ENCODE measurements at regions not wholly inside any gene's neighbourhood (a gene's known extent, or its start where the extent isn't known, plus 50 kb on each side); places are given as distances from the start of the nearest gene placed in this dataset.
"Not testable (repeated sequence)": the region's sequence is repeated elsewhere in the genome, so short reads cannot be mapped to it uniquely, and the experiment has no call there.

DNA sequence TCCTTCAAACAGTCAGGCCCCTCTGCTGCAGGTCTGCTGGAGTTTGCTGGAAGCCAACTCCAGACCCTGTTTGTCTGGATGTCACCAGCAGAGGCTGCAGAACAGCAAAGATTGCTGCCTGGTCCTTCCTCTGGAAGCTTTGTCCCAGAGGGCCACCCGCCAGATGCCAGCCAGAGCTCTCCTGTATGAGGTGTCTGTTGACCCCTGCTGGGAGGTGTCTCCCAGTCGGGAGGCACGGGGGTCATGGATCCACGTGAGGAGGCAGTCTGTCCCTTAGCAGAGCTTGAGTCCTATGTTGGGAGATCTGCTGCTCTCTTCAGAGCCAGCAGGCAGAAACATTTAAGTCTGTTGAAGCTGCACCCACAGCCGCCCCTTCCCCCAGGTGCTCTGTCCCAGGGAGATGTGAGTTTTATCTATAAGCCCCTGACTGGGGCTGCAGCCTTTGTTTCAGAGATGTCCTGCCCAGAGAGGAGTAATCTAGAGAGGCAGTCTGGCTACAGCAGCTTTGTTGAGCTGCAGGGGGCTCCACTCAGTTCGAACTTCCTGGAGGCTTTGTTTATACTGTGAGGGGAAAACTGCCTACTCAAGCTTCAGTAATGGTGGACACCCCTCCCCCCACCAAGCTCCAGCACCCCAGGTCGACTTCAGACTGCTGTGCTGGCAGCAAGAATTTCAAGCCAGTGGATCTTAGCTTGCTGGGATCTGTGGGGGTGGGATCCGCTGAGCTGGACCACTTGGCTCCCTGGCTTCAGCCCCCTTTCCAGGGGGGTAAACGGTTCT lies 72.1 kb downstream of the OGFRL1 start:
- not testable (repeated sequence) for H3K4me3 Mint-ChIP-seq; H3K4me1 Mint-ChIP-seq; H3K27ac Mint-ChIP-seq; H3K27me3 Mint-ChIP-seq (ENCODE audit: low read depth, poor library complexity); DNase-seq
- Mint-ChIP-seq H3K36me3 (ENCODE audit: low read depth) (peaks cover 14% of the 10 kb centered on the region), H3K9me3 (peaks cover 63% of the 10 kb centered on the region)

- H3K36me3 Mint-ChIP-seq (ENCODE audit: low read depth), result peaks cover 14% of the 10 kb centered on the region
- no peak overlapping the region for H3K27ac Mint-ChIP-seq
- TF ChIP-seq CTCF (IDR thresholded peaks at IDR 0.05), result no peak
- H3K9me3 Mint-ChIP-seq, result peaks cover 24% of the 10 kb centered on the region
- H3K27me3 Mint-ChIP-seq (ENCODE audit: low read depth, poor library complexity), result peaks cover 3% of the 10 kb centered on the region
- no peak overlapping the region for H3K4me3 Mint-ChIP-seq
- no peaks in the 10 kb centered on the region for H3K4me1 Mint-ChIP-seq
- DNase-seq, result no peak
Measured at GRCh38 chr6:71364889-71365542, 76.4 kb downstream of the OGFRL1 start.

DNA sequence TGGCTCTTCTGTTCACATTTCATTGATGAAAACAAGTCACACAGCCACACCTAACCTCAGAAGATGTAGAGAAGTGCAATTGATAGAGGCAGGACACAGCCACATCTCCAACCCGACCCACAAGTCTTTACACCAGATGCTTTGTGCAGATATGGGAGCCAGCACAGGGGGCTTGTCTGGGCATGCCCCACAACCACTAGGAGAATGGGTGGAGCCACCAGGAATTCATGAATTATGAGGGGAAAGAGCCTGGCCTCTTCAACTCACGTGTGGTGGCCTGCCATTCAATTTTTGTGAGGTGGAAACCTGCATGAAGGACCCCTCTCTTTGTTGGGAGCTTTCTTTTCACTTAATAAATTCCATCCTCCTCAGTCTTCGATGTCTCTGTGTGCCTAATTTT lies 79.1 kb downstream of the OGFRL1 start:
- H3K27ac Mint-ChIP-seq, result peak overlapping the region; percentile 57

DNA sequence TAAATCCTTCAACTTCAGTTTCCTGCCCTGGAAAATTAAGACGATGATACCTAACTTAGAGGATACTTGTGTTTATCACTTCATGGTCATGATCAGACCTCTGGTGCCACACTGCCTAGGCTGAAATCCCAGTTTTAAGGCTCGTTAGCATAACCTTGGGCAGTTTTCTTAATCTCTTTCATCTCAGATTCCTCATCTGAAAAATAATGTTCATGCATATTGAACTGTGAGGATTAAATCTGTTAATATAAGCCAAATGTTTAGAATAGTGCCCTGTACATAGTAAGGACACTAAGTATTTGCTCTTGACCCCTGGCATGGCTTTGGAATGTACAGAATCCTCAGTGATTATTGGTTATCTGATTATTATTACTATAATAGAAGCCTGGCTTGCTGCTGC lies 79.7 kb downstream of the OGFRL1 start:
- no peaks in the 10 kb centered on the region for H3K9me3 Mint-ChIP-seq
- no peak overlapping the region for H3K4me3 Mint-ChIP-seq
- DNase-seq, result no peak
- no peak overlapping the region for H3K27ac Mint-ChIP-seq
- TF ChIP-seq CTCF (IDR thresholded peaks at IDR 0.05), result no peak
- peaks cover 3% of the 10 kb centered on the region for H3K27me3 Mint-ChIP-seq (ENCODE audit: low read depth, poor library complexity)
- no peaks in the 10 kb centered on the region for H3K4me1 Mint-ChIP-seq
- no peaks in the 10 kb centered on the region for H3K36me3 Mint-ChIP-seq (ENCODE audit: low read depth)

More for the DNA sequence above, 79.1 kb downstream of the OGFRL1 start:
- Mint-ChIP-seq H3K9me3 (peaks cover 3% of the 10 kb centered on the region), H3K36me3 (ENCODE audit: low read depth) (peaks cover 2% of the 10 kb centered on the region), H3K4me3 (no peak overlapping the region), H3K27me3 (ENCODE audit: low read depth, poor library complexity) (peaks cover 3% of the 10 kb centered on the region), H3K4me1 (no peaks in the 10 kb centered on the region)
- DNase-seq, result no peak
- TF ChIP-seq CTCF (IDR thresholded peaks at IDR 0.05), result no peak

DNA sequence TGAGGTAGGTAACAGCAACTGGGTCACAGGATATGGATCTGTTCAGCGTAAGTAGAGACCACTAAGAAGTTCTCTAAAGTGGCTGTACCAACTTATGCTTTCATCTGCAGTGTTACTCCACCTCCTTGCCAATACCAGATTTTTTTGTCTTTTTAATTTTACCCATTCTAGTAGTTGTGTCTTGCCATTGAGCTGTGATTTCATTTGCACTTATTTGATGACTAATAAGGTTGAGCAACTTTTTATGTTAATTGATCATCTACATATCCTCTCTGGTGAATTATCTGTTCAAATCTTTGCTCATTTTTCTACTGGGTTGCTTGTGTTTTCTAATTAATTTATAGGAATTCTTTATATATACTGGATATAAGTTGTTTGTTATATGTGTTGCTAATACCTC lies 82.9 kb downstream of the OGFRL1 start:
- H3K4me1 Mint-ChIP-seq, result no peaks in the 10 kb centered on the region
- peaks cover 9% of the 10 kb centered on the region for H3K36me3 Mint-ChIP-seq (ENCODE audit: low read depth)
- peaks cover 3% of the 10 kb centered on the region for H3K27me3 Mint-ChIP-seq (ENCODE audit: low read depth, poor library complexity)
- H3K9me3 Mint-ChIP-seq, result peaks cover 7% of the 10 kb centered on the region
- no peak overlapping the region for H3K4me3 Mint-ChIP-seq
- DNase-seq, result no peak
- H3K27ac Mint-ChIP-seq, result no peak overlapping the region
- TF ChIP-seq CTCF (IDR thresholded peaks at IDR 0.05), result no peak

DNA sequence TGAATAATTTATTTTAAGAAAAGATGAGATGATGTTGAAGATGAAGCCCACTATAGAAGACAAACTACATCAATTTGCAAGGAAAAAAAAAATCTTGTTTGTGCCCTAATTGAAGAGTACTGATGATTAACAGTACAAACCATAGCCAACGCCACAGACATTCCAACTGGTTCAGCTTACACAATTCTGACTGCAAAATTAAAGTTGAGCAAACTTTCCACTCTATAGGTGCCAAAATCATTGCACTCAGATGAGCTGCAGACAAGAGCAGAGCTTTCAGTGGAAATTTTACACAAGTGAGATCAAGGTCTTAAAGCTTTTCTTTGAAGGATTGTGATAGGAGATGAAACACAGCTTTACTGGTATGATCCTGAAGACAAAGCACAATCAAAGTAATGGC lies 85.3 kb downstream of the OGFRL1 start:
- Mint-ChIP-seq H3K4me3 (no peak overlapping the region), H3K4me1 (no peaks in the 10 kb centered on the region), H3K27me3 (ENCODE audit: low read depth, poor library complexity) (no peaks in the 10 kb centered on the region), H3K9me3 (peaks cover 7% of the 10 kb centered on the region), H3K36me3 (ENCODE audit: low read depth) (peaks cover 9% of the 10 kb centered on the region), H3K27ac (no peak overlapping the region)
- TF ChIP-seq CTCF (IDR thresholded peaks at IDR 0.05), result no peak
- DNase-seq, result no peak

Data from nephron progenitor cell (in vitro differentiated cells).